GM18499 (cell line): ENCODE measurements at regions not wholly inside any gene's neighbourhood (a gene's known extent, or its start where the extent isn't known, plus 50 kb on each side); places are given as distances from the start of the nearest gene placed in this dataset.
"Not testable (repeated sequence)": the region's sequence is repeated elsewhere in the genome, so short reads cannot be mapped to it uniquely, and the experiment has no call there.

Source experiments
- ATAC-seq: cut with Tn5 transposase; IDR thresholded peaks from one replicate; pipeline ENCODE4 v1.9.1; 2021; ENCODE audit warnings: moderate number of reproducible peaks; ENCODE audit not compliant: insufficient read depth, unreplicated experiment

DNA sequence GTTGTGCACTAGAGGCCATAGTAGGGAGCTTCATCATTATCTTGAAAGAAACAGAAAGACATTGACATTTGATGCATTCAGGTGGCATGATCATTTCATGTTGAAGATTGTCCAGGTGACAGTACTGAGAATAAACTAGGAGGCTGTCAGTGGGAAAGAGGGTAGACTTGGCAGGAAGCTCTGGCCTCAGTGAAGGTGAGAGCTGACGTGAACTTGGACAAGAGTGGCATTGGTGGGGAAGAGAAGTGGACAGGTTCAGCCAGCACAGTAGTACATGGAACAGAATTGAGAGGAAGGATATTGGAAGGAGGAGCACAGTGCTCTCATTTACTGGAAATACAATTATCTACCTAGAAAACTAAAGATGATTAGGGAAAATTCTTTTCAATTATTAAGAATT lies 245.2 kb downstream of the CYRIA start:
- ATAC-seq, result no peak

DNA sequence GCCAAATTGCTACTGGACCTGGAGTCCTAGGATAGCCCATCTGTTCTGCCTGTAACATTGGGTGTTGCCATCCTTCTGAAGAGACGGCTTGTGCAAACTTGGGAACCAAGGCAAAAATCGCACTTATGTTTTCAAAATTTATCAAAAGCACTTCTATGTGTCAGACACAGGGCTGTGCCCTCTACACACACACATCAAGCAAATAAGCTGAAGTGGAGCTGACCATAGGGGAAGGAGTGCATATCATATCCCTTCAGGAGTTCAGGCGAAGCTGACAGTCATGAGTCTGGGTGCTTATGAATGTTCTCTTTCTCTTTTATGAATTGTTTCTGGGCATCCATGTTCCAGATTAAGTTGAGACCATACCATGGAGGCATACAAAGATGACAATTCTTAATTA lies 247.9 kb downstream of the CYRIA start:
- no peak for ATAC-seq

DNA sequence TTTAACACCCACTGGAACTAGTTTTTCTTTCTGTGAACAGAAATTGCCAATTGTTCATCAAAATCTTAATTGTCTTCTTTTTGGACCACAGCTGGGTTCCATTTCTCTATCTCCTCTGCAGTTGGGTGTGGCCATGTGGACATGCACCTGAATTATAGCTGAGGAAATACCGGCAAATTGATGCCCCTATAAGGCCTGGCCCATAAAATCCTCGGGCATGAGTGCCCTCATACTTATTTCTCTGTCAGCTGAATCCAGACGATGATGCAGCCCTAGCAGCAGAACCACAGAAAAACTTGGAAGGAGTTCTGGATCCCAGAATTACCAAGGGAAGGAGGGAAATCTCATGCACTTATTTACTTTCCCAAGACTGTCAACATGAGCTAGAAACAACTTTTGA lies 249.0 kb downstream of the CYRIA start:
- ATAC-seq, result no peak

GRCh38 chr2:16415861-16416260 lies 249.8 kb downstream of the CYRIA start:
- not testable (repeated sequence) for ATAC-seq

DNA sequence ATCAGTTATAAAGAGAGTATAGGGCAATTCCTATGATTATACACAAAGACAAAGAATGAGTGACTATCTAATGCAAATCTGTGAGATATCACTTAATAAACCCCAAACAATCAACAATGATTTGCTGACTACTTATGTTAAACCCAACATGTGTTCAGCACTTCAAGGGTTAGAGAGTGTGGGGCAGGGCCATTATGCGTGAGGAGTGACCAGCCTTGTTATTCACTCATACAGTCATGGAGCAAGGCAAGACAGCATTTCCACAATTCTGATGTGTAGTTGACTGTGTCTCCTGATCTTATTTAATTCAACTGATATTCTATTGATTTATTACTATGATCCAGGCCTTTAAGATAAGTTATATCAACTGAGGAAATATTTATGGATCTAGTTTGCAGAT lies 251.7 kb downstream of the CYRIA start:
- no peak for ATAC-seq

GRCh38 chr2:16413285-16413684 lies 252.3 kb downstream of the CYRIA start:
- ATAC-seq, result no peak

- no peak for ATAC-seq
These were observed 253.2 kb downstream of the CYRIA start for GRCh38 chr2:16412321-16413030.

DNA sequence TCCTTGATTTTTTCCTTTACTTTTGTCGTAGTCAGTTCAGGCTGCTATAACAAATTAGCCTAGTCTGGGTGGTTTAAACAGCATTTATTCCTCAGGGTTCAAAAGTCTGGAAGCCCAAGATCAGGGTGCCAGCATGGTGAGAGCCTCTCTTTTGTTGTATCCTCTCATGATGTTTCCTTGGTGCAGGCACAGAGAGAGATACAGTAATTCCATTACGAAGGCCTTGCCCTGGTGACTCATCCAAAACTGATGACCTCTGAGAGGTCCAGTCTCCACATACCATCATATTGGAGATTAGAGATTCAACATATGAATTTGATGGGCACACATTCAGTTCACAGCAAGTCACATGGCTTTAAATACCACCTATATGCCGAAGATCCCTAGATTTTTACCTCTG lies 253.8 kb downstream of the CYRIA start:
- ATAC-seq, result no peak

DNA sequence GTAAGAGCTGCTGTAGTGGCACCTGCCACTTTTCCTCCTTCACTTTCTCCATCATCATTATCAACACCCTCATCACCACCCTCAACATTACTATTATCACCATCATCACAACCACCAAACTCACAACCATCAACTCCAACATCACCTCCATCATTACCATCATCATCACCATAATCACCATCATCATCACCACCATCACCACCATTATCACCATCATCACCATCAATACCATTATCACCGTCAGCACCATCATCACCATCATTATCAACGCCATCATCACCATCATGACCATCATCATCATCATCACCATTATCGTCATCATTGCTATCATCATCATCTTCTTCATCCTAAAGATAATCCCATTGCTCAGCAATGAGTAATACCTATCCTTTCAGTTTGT lies 255.8 kb downstream of the CYRIA start:
- no peak for ATAC-seq

DNA sequence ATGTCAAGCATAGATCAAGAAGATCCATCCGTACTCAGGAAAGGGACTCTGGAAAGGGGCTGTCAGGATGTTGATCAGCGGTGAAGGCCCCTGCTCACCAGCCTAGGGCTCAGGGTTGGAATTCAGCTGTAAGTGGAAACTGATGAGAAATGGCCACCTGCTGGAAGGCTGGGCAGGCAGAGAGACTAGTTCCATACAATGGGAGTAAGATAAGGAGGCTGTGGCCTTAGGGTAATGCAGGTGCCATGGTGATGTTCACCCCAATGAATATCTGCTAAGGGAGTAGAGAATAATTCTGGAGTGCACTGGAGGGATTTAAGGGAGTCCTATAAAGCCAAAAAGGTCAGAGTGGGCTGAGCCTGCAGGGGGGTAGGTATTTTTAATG lies 256.6 kb downstream of the CYRIA start:
- ATAC-seq, result no peak

- ATAC-seq, result no peak
These were observed 257.2 kb downstream of the CYRIA start for GRCh38 chr2:16408331-16409005.

- ATAC-seq, result no peak
These were observed 258.3 kb downstream of the CYRIA start for GRCh38 chr2:16407358-16407757.

DNA sequence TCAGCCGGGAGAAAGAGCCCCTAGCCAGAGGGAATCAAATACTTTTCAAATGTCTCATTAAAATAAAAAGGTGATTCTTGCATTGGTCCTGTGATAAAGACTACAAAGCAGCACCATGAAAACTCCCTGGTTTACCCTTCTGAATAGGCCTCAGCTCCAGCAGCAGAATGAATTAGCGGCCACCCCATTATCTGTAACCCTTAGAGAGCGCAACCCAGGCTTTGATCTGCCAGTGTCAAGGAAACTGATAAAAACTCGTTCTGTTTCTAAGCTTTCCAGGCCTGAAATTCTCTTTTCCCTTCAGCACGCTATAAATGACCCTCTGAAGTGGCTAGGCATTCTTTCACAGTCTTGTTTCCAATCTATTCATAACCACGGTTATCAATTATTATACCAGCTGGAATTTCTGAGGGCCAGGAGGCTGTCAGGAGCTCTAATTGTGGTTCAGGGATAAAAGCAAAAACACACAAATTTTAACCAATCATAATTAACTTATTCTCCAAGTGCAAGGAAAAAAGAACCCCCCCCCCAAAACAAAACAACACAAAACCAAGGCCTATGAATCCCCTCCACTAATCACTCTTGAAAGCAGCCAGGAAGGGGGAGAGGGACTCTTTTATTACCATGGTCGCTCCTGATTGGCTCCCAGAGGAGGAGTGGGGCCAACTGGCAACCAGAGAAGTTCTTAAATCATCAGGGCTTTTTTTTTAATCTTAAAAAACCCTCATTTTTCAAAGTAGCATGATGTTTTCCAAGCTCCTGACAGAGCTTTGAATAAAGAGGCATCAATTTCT lies 258.9 kb downstream of the CYRIA start:
- ATAC-seq, result no peak

DNA sequence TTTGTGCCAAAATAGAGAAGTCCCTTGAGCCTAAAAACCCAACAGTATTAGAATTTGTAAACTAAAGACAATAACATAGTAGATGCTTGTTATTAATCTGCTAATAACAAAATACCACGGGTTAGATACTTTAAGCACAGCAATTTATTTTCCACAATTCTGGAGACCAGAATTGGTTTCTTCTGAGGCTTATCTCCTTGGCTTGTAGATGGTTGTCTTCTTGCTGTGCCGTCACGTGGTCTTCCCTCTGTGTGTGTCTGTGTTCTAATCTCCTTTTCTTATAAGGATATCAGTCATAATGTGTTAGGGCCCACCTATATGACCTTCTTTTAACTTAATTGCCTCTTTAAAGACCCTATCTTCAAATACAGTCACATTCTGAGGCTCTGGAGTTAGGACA lies 260.1 kb downstream of the CYRIA start:
- ATAC-seq, result no peak

DNA sequence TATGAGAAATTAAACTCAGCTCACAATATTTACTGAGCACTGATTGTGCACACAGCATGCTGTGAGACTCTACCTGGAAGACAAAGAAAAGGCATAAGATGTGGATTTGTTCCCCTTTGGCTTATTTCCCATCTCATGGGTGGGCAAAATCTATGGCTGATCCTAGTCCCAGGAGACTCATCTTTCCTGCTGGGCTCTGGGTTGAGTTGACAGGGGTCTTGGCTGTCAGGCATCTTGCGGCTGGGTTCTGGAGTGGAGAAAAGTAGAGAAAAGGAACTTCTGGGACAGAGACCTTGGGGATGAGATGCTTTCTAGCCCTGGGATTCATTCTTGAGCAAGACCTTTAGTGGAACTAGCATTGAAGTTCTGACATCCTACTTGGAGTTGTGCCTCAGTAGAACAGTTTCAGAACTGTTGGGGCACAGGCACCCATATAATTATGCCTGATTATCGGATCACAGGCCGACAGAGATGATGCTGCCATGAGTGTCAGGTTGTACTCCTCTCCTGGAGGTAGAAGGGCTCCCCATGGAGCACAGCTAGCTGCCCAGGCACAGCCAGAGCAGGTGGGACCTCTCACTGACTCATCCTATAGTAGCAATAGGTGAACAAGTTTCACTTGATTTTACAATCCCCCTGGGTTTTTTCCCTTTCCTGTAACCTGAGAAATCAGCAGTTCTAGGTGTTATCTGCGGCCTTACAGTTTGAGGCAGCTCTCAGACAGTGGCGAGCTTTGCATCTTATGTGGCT lies 260.9 kb downstream of the CYRIA start:
- ATAC-seq, result no peak

DNA sequence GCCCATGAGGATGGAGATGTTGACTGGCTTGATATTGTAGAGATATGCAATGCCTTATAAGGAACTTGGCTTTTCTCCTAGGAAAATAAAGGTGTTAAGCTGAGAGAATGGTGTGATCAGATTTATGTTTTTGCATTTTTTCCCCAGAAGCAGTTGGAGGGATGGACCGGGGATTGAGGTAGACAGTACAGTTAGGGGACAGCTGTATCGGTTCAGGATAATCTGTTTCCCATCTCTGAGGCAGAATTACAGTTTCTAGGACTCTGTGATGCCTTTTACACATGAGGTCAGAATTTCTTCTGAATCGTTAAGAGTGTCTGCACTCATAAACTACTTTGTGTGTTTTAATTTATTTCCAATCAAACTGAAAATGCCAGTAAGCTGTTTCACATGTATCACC lies 261.5 kb downstream of the CYRIA start:
- ATAC-seq, result no peak

DNA sequence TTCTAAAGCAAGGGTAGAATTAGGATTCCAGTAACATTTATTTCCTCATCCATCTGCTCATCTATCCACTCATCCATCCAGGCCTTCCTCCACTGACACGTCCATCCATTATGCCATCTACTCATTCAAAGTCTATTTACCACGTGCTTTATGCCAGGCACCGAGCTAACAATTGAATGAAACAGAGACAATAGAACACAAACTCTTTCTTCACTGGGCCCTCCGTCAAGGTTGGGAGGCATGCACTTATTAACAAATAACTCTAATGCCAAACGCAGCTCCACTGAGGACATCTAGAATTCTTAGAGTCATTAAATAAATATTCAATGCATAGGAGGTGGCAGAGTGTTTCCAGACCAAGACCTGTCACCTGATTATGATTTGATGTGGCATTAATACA lies 262.7 kb downstream of the CYRIA start:
- no peak for ATAC-seq

DNA sequence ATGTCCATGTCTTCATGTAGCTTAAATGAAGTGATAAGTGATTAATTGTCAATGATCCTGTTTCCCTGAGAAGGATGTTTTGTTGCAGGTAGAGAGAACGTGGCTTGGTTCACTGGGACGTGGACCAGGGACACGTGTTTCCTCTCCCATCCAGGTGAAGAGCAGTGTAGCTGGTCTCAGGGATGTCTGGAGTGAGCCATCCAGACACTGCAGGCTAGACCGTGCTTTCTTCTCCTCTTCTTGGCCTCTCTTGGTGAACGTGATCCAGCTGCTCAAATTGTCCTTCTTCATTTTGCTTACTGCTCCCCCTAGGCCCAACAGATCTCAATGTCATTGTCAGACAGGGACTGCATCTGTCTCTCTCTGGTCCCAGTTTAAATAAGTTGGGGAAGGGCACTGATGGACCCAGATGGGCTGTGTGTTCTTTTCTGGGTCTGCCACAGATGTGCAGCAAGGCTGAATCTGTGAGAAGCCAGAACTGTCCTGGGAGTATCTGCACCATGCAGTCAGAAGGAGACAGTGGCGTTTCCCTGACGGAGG lies 263.8 kb downstream of the CYRIA start:
- ATAC-seq, result no peak

GRCh38 chr2:16400127-16400623 lies 265.5 kb downstream of the CYRIA start:
- ATAC-seq, result no peak

DNA sequence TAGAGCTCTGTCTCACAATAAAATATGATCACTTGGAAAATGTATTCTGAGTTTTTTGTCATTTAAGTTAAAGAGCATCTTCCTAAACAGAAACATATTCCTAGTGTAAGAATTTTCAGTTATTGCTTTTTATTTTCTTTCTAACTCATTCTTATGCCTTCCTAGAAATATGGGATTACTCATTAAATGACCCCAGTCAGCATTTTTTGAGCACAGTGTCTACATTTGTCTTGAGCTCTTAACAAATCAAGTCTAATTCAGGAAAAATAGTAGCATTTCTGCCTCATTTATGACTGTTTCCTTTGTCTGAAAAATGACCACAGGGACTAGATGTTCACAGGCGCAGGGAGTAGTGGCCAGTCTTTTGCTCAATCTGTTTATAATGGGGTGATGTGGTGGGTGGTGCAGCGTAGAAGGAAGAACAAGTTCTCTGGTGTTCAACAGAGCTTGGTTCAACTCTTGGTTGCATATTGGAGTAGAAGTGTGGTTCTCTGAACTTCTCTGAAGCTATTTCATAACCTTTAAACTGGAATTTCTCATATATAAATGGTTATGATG lies 267.1 kb downstream of the CYRIA start:
- no peak for ATAC-seq
